Aorta (tissue), 5 donors: ENCODE measurements at regions not wholly inside any gene's neighbourhood (a gene's known extent, or its start where the extent isn't known, plus 50 kb on each side); places are given as distances from the start of the nearest gene placed in this dataset.
"Not testable (repeated sequence)": the region's sequence is repeated elsewhere in the genome, so short reads cannot be mapped to it uniquely, and the experiment has no call there.

Experiments used
- ATAC-seq: fragments of 200-7000 bp; cut with Tn5 transposase; one replicate; pipeline ENCODE4 v1.9.1; 2022; ENCODE audit warnings: moderate library complexity; ENCODE audit not compliant: low FRiP score
- DNase-seq, 2 donors: peaks; one replicate each; pipeline ENCODE4 v3.0.0-alpha.2; 2020
- H3K27ac ChIP-seq, 2 donors: one replicate each; pipeline ENCODE4 v1.5.1; 2013; ENCODE audit warnings: low read length in 2 of 2, mild to moderate bottlenecking in 2 of 2, moderate library complexity in 2 of 2, control low read depth in 1 of 2, inconsistent platforms in 1 of 2, low read depth in 1 of 2
- H3K27me3 ChIP-seq, 2 donors: one replicate each; pipeline ENCODE4 v1.6.1; 2013; ENCODE audit warnings: control low read depth in 1 of 2, low read length in 1 of 2, mild to moderate bottlenecking in 1 of 2, moderate library complexity in 1 of 2; ENCODE audit not compliant: insufficient read depth in 2 of 2, control insufficient read depth in 1 of 2
- H3K36me3 ChIP-seq, 2 donors: one replicate each; pipeline ENCODE4 v1.6.1; 2013; ENCODE audit warnings: control low read depth in 1 of 2, low read length in 1 of 2, mild to moderate bottlenecking in 1 of 2; ENCODE audit not compliant: insufficient read depth in 2 of 2, control insufficient read depth in 1 of 2
- H3K4me1 ChIP-seq, 2 donors: one replicate each; pipeline ENCODE4 v1.6.1; 2013; ENCODE audit warnings: low read length in 2 of 2, control low read depth in 1 of 2, mild to moderate bottlenecking in 1 of 2, moderate library complexity in 1 of 2; ENCODE audit not compliant: insufficient read depth in 2 of 2, control insufficient read depth in 1 of 2
- H3K4me3 ChIP-seq, 2 donors: one replicate each; pipeline ENCODE4 v1.5.1; 2013; ENCODE audit warnings: low read length in 2 of 2, control low read depth in 1 of 2, mild to moderate bottlenecking in 1 of 2
- H3K9me3 ChIP-seq: one replicate; pipeline ENCODE4 v1.6.1; 2013; ENCODE audit warnings: mild to moderate bottlenecking, low read length; ENCODE audit not compliant: control insufficient read depth
- WGBS, 2 donors: extraction: QIAGEN DNeasy Blood & Tissue Kit; methylation state at CpG; one replicate each; pipeline ENCODE4 v1.1.7; 2013; 5-methylcytosine and 5-hydroxymethylcytosine counted together
- intact Hi-C, 2 donors: fragments of 100-400 bp; cut with DNase I; formaldehyde crosslinking; loops; one replicate each; pipeline versions ENCODE4 v1.14.2 to v1.15.0; 2022
- donor health status: healthy with polysubstance abuse.
- donor health status: Bipolar disorder and iron deficiency.
- donor health status: DM: no; HTN: no; CAD: no.
- donor health status: DM: no; HTN: no; CAD: no.
- donor health status: DM: yes; HTN: yes; CAD: no.

DNA sequence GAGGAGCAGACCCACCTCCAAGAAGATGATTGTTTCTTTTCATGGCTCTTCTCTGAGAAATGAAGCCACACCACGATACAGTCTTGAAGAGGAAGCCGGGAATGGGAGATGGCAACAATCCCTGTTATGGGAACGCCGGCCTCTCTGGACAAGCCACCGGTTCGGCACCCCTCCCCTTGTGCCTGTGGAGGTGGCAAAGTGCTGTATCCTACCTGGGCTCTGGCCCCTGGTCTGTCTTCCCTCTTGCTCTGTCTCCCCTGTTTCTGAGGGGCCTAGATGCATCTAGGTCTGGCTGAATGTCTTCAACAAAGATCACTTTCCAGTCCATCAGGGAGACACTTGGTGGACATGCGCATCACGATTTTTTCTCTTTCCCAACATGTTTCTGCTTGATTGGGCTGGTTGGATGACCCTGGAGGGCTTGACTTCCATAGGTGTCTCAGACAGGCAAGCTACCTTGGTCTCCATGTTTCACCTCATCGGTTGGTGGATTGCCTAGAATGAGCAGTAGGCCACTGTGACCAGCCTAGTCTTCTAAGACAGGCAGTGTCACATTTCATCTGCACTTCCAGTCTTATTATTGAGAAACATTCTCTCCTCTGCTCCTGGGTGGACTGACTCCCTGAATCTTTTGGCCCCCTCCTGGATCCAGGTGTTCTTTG lies 771.8 kb upstream of the ALG10B start:
- H3K27me3 ChIP-seq, DNase-seq, ATAC-seq, H3K4me3 ChIP-seq, H3K36me3 ChIP-seq, intact Hi-C loops, H3K9me3 ChIP-seq, H3K4me1 ChIP-seq, H3K27ac ChIP-seq: not testable (repeated sequence)
- WGBS, 2 donors = 85 to 86% methylated on average over 9 of the region's 9 CpGs

DNA sequence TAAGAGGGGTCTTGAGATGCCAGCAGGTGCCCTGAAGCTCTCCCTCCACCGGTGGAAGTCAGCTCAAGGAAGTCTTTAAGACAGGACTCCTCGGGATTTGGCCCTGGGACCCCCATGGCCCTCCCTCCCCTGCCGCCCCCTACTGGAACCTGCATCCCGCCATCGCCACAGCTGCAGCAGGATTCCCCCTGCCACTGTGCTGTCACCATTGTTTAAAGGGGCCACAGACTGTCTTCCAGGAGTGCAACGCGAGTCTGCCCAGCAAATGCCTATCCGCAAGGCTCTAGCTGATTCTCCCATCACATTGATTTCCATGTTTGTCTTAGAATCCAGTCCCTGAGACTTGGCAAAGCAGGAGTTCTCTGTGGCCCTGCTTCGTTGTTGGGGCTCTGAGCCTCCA lies 770.8 kb upstream of the ALG10B start:
- Histone ChIP-seq H3K4me1 (no peaks in the 10 kb centered on the region), H3K27me3 (no peaks in the 10 kb centered on the region), H3K27ac (no peak overlapping the region), H3K4me3 (no peak overlapping the region), H3K36me3 (no peaks in the 10 kb centered on the region), H3K9me3 (no peaks in the 10 kb centered on the region)
- no peak for ATAC-seq
- WGBS, 2 donors = 77 to 82% methylated on average over 7 to 9 of the region's 9 CpGs
- no peak for DNase-seq
- intact Hi-C loops = no loop called here

DNA sequence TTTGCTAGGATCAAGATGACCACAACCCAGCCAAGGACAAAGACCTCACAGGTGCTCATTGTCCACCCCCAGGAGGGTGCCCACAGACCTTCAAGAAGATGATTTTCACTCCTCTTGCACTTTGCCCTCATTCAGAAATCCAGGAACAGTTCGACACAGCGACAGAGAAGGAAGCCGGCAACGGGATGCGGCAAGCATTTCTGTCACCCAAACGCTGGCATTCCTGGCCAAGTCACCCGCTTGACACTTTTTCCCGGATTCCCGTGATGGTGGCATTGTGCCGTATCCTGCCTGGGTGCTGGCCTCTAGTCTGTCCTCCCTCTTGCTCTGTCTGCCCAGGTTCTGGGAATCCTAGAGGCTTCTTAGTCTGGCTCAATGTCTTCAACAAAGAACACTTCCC lies 770.4 kb upstream of the ALG10B start:
- no peaks in the 10 kb centered on the region for H3K9me3 ChIP-seq
- intact Hi-C loops = no loop called here
- no peaks in the 10 kb centered on the region for H3K4me1 ChIP-seq
- 88 to 94% methylated on average over 10 of the region's 10 CpGs for WGBS, 2 donors
- no peaks in the 10 kb centered on the region for H3K27me3 ChIP-seq
- no peak overlapping the region for H3K27ac ChIP-seq
- H3K36me3 ChIP-seq = no peaks in the 10 kb centered on the region
- no peak overlapping the region for H3K4me3 ChIP-seq
- DNase-seq = no peak
- no peak for ATAC-seq

DNA sequence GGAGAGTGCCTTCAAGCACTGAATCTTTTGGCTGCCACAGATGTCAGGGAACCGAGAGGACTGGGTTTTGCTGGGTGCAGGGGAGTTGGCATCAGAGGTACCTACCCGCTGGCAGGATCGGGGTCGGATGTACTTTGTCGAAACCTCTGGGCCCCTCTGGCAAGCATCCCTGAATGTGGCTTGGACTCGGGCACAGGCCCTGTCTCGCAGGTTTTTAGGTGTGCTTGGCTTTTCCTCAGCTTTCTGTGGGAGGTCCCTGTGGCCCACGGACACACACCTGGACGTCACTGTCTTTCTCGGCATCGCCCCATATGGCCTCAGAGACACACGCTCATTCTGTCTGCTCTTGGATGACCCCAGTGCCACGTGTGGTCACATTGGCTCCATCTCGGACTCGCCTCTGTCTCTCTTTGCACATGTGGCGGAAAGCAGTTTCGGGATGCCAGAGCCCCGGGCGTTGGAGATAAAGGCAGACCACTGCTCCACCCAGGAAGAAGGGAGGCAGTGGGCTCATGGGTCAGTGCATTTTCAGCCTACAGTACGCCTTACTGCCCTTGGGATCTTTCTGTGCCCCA lies 769.6 kb upstream of the ALG10B start:
- DNase-seq (no peak), ATAC-seq (no peak)
- H3K27ac ChIP-seq = no peak overlapping the region
- intact Hi-C loops = no loop called here
- 80 to 84% methylated on average over 20 of the region's 20 CpGs for WGBS, 2 donors
- no peaks in the 10 kb centered on the region for H3K27me3 ChIP-seq
- H3K36me3 ChIP-seq = no peaks in the 10 kb centered on the region
- no peak overlapping the region for H3K4me3 ChIP-seq
- no peaks in the 10 kb centered on the region for H3K4me1 ChIP-seq
- H3K9me3 ChIP-seq = no peaks in the 10 kb centered on the region

DNA sequence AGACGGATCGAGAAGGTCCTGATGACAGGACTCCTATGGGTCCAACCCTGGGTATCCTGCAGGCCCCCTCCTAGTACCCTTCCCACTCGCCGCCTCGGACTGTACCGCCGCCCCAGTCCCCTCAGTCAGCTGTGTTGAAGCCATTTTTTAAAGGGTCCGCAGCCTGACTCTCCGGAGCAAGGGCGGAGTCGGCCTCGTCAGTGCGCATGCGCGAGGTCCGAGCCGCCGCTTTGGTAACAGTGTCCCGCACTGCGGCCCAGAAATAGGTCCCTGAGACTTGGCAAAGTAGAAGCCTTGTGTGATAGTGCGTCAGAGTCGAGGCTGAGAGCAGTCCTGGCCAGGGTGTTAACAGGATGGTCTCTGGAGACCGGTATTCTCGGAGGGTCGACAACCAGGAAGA lies 769.0 kb upstream of the ALG10B start:
- 71 to 74% methylated on average over 25 of the region's 25 CpGs for WGBS, 2 donors
- Histone ChIP-seq H3K9me3 (no peaks in the 10 kb centered on the region), H3K36me3 (no peaks in the 10 kb centered on the region), H3K4me1 (no peaks in the 10 kb centered on the region), H3K27me3 (no peaks in the 10 kb centered on the region), H3K27ac (no peak overlapping the region), H3K4me3 (no peak overlapping the region)
- intact Hi-C loops = no loop called here
- DNase-seq (no peak), ATAC-seq (no peak)

- no peak for DNase-seq
- no peak for ATAC-seq
- Histone ChIP-seq H3K4me1 (no peaks in the 10 kb centered on the region), H3K27ac (no peak overlapping the region), H3K9me3 (no peaks in the 10 kb centered on the region), H3K4me3 (no peak overlapping the region), H3K36me3 (no peaks in the 10 kb centered on the region), H3K27me3 (no peaks in the 10 kb centered on the region)
- intact Hi-C loops = no loop called here
- WGBS, 2 donors = 90 to 91% methylated on average over 25 of the region's 25 CpGs
These were observed 768.2 kb upstream of the ALG10B start for GRCh38 chr12:37548266-37548805.

- intact Hi-C loops, H3K4me1 ChIP-seq: not testable (repeated sequence)
- WGBS, 2 donors = 66 to 76% methylated on average over 4 of the region's 4 CpGs
These were observed 759.6 kb upstream of the ALG10B start for GRCh38 chr12:37556957-37557356.

GRCh38 chr12:37565112-37565511 lies 751.5 kb upstream of the ALG10B start:
- no peak for DNase-seq
- intact Hi-C loops = no loop called here
- H3K27ac ChIP-seq = no peak overlapping the region
- no peak for ATAC-seq
- H3K27me3 ChIP-seq = no peaks in the 10 kb centered on the region
- H3K9me3 ChIP-seq = peaks cover 1% of the 10 kb centered on the region
- H3K36me3 ChIP-seq = no peaks in the 10 kb centered on the region
- H3K4me3 ChIP-seq = no peak overlapping the region
- 72 to 79% methylated on average over 2 of the region's 2 CpGs for WGBS, 2 donors
- H3K4me1 ChIP-seq = no peaks in the 10 kb centered on the region

More at GRCh38 chr12:37556957-37557356, 759.6 kb upstream of the ALG10B start:
- H3K36me3 ChIP-seq, H3K27ac ChIP-seq, H3K9me3 ChIP-seq, H3K4me3 ChIP-seq, DNase-seq, ATAC-seq, H3K27me3 ChIP-seq: not testable (repeated sequence)

GRCh38 chr12:37570547-37570946 lies 746.0 kb upstream of the ALG10B start:
- DNase-seq, H3K4me3 ChIP-seq, ATAC-seq, H3K9me3 ChIP-seq, H3K27me3 ChIP-seq, H3K36me3 ChIP-seq, H3K4me1 ChIP-seq, H3K27ac ChIP-seq, intact Hi-C loops: not testable (repeated sequence)
- 60 to 88% methylated on average over 2 of the region's 2 CpGs for WGBS, 2 donors
